Left cardiac atrium (tissue), 4 donors: ENCODE measurements at regions not wholly inside any gene's neighbourhood (a gene's known extent, or its start where the extent isn't known, plus 50 kb on each side); places are given as distances from the start of the nearest gene placed in this dataset.
"Not testable (repeated sequence)": the region's sequence is repeated elsewhere in the genome, so short reads cannot be mapped to it uniquely, and the experiment has no call there.

Experiments used
- ATAC-seq, 2 donors: fragments of 200-7000 bp; cut with Tn5 transposase; one replicate each; pipeline ENCODE4 v1.9.1; 2020; ENCODE audit warnings: mild to moderate bottlenecking in 2 of 2, moderate library complexity in 2 of 2
- DNase-seq: peaks from one replicate; pipeline ENCODE4 v3.0.0-alpha.2; 2020
- intact Hi-C, 2 donors: fragments of 100-400 bp; cut with DNase I; formaldehyde crosslinking; loops; one replicate each; pipeline versions ENCODE4 v1.14.1 to v1.15.1; 2022 to 2023
- donor health status: DM: no; HTN: yes; CAD: no.
- donor health status: DM: no; HTN: yes; CAD: no; lungs with severe emphysema.
- donor health status: DM: yes; HTN: yes; CAD: no.
- donor health status: Dilated cardiomyopathy.

DNA sequence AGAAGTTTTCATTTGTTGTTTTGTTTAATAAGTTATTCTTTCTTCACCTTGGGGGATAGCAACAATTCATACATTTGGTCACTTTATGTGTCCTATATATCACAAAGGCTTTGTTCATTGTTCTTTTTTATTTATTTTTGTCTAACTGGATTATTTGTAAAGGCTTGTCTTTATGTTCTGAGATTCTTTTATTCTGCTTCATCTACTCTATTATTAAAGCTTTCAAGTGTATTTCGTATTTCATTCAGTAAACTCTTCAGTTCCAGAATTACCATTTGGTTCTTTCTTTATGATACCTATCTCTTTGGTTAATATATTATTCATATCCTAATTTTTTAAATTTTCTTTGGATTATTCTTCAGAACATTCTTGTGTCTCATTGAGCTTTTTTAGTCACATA, 942.9 kb downstream of the ANKRD7 start:
- intact Hi-C loops: no loop called here
- ATAC-seq (no peak), DNase-seq (no peak)

DNA sequence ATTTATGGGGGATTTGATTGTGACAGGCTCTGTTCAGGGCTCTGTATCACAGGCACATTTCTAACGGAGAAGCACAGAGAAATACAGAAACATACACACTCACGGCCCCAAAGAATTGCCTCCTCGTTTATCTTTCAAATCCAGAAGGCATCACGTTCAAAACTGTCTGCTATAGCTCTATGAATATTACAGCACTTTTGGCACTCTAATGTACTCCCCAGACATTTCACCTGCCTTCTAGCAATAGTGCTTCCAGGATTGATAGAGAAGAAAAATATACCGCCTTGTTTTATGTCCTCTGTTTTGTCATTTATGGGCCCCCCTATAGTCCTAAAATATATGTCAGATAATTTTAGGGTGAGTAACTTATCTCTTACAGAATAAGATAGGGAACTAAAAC, 947.5 kb downstream of the ANKRD7 start:
- ATAC-seq (no peak), DNase-seq (no peak)
- intact Hi-C loops: no loop called here

DNA sequence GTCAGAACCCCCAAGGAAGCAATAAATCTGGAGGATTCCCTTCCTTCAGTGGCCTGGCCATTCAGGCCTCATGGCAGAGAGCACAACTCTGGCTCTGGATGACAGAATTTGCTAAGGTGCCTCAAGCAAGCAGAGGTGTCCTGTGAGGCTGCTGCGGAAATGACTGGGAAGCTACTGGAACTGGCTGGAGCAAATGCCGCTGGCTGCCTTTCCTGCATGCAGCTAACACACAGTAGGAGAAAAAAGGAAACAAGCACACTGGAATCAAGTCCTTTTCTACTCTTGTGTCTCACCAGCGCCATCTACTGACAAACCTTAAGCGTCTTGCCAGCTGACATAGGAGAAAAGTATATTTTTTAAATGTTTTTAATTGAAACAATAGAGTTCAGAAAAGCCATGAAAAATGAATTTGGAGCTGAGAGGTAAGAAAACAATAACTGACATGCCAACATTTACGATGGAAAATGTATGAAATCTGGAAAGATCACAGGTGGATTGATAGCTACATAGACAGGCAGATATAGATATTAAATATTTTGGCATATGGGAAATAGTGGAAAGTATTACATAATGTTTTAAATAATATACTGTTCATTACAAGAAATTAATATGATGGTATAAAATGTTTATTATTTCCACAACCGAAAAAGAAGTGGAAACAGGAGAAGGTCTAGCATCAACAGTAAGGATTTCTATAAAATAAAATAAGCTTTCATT, 951.6 kb downstream of the ANKRD7 start:
- intact Hi-C loops: loop anchor here in 1 of 2 donors (2.0 kb wide), 1 partner anchor 825 kb away; no protein-coding TSS in a partner anchor
- DNase-seq: no peak
- ATAC-seq: no peak

DNA sequence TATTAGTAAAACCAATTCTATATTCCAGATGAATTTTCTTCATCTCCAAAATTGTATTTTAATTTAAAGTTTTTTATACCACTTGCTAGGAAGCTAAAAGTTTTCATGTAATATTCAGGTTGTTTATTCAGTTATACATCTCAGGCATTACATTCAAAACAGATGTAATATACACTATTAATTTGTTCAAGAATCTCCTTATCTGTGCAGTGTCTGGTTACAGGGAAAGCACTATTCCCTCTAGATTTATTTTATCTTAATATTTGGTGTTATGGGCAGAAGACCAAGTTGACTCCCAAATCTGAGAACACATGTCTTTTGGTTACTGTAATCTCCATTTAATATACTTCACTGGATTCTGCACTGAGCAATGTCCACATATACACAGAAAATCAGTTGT, 953.4 kb downstream of the ANKRD7 start:
- intact Hi-C loops: no loop called here
- DNase-seq (no peak), ATAC-seq (no peak)

DNA sequence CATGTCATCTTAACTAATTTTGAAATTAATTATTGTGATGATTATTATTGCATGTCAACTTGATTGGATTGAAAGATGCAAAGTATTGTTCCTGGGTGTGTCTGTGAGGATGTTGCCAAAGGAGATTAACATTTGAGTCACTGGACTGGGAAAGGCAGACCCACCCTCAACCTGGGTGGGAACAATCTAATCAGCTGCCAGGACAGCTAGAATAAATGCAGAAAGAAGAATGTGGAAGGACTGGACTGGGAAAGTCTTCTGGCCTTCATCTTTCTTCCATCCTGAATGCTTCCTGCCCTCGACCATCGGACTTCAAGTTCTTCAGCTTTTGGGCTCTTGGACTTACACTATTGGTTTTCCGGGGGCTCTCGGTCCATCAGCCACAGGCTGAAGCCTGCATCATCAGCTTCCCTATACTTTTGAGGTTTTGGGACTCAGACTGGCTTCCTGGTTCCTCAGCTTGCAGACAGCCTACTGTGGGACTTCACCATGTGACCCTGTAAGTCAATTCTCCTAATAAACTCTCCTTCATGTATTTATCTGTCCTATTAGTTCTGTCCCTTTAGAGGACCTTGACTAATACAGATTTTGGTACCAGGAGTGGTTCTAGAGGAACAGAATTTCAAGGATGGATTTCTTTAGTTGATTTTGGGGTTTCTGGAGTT, 959.8 kb downstream of the ANKRD7 start:
- intact Hi-C loops: no loop called here
- no peak for DNase-seq
- no peak for ATAC-seq

DNA sequence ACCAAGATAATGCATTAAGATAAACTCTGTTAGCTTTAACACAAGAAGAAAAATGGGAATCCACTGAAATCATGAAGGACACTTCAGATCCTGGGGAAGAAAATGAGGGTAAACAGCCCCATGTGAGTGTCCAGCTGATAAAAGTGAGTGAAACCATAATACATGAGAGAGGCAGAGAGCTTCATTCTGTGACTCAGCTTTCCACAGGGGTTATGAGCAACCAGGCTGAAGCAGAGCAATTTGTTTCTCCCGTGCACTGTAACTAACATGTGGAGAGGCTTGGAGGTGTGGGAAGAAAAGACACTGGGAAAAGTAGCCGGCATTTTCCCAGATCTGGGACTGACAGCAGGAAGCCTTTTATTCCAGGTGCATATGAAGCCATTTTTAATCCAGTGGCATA, 971.7 kb downstream of the ANKRD7 start:
- intact Hi-C loops: no loop called here
- DNase-seq: no peak

DNA sequence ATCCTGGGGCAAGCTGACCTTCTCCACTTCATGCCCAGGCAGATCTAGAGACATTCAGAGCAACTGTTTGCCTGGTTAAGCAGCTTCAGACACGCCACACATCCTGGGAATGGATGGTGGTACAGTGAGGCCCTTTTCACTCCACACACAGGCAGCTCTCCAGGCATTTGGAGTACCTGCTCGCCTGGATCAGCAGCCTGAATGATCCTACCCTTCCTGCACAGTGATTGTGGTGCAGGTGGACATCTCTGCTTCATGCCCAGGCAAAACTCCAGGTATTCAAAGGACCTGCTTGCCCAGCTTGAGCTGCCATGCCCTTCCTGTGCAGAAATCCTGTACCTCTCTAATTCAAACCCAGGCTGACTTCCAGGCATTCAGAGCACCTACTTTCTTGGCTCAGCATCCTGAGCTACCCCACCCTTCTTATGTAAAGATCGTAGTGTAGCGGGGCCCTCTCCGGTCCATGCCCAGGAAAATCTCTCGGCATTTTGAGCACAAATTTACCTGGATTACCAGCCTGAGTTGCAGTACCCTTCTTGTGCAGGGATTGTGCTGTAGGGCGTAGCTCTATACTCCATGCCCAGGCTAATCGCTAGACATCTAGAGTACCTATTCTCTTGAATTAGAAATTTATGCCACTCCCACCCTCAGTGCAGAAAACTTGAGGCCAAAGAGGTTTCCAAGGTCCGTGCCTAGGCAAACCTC, 972.8 kb downstream of the ANKRD7 start:
- ATAC-seq (no peak), DNase-seq (no peak)
- intact Hi-C loops: no loop called here

More for the DNA sequence above, 971.7 kb downstream of the ANKRD7 start:
- ATAC-seq: no peak

DNA sequence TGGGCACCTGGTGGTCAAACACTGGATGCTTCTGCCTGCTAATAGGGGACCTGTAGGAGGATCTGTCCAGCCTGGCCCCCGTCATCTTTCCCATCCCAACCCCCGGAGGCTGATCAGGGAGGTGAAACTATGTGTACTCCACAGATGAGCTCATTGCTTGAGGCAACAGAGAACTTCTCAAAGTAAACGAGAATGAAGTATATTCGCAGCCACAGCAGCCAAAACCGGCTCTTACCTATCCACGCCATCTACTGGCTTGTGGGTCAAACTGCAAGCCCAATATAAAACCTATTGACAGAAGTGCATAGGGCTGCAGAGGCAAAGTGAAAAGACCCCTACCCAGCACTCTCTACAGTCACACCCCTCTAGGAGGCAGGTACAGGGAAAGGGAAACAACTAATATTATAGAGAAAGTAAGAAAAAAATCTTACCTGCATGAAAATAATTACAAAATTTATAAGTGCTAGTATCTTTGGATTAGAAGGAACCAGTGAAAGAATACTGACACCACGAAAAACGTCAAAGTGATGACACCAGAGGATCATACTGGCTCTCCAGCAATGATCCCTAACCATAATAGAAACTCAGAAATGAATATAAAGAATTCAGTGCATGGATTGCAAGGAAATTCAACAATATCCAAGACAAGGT, 973.5 kb downstream of the ANKRD7 start:
- DNase-seq: no peak
- no peak for ATAC-seq
- intact Hi-C loops: no loop called here

DNA sequence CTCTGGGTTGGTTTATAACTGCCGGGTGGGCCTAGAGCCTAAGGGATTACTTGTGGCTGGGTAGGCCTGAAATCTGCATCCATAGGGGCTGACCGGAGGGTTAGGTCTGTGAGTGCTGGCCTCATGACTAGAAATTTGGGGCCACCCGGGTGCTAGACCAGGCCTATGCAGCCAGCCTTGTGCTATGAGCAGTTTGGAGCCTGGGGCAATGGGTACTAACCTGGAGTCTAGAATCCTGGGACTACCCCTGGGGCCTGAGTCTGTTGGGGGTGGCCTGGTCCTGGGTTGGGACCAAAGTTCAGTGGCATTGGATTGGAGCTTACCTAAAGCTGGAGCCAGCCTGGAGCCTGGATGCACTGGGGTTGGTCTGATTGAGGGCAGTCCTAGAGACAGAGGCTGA, 995.2 kb downstream of the ANKRD7 start:
- intact Hi-C loops: no loop called here
- no peak for DNase-seq
- ATAC-seq: no peak

DNA sequence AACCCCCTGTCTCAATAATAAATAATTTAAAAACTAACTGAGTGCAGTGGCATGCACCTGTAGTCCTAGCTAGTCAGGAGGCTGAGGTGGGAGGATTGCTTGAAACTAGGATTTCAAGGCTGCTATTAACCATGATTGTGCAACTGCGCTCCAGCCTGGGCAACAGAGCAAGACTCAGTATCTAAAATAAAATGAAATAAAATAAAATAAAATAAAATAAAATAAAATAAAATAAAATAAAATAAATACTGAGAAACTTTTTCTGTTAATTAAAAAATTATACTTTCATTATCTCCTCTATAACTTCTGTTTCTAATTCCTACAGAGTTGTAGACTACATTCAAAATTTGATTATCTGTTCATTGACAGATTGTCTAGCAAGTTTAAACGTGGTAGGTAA, 999.4 kb downstream of the ANKRD7 start:
- DNase-seq (no peak), ATAC-seq (no peak)
- intact Hi-C loops: no loop called here

DNA sequence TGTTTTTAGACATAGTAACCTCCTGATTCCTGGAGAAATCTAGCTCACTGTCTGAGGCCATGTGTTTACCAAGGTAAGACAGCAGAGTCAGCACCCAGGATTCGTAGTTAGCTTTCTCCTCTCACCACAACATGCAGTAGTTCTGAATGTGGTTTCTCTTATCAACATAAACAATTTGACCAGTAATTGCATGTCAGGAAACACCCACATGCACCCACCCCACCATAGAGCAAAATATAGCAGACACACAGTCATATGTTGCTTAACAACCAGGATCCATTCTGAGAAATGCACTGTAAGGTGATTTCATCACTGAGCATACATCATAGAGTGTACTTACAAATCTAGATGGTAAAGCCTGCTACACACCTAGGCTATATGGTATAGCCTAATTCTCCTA, 1004.0 kb downstream of the ANKRD7 start:
- DNase-seq (no peak), ATAC-seq (no peak)
- intact Hi-C loops: no loop called here

DNA sequence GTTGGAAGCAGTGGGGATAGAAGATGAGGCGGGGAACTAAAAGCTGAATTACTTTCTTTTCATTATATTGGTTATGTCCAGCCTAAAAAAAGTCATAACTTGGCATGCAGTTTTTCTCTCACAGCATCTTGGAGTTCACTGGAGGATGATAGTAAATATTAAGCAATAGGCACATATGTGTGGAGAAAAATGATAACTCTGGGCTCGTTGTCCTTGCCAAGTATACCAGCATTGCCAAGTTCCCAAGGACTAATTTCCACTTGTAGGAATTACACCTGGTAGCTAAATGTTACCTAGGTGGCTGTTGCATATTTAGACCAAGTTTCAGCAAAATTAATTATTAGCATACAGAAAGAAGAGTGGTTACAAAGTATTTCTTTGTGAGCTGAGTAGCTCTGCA, 1007.6 kb downstream of the ANKRD7 start:
- DNase-seq (no peak), ATAC-seq (no peak)
- intact Hi-C loops: no loop called here

DNA sequence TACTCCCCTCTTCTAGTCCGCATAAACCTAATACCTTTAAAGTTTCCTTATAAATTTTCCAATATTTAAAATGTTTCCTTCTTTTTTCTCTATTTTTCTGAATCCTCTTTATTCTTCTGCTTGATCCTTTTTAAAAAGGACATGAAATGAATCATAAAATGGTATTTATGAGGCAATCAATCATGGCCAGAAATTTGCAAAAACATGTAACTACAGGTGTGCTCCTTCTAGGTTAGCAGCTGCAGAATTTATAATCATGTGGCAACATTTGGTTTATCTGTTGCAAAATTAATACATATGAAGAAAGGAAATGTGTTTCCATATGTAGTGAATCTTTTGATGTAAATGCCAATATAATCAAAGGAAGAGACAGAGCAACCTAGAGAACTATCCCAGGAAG, 1008.5 kb downstream of the ANKRD7 start:
- no peak for DNase-seq
- intact Hi-C loops: no loop called here
- no peak for ATAC-seq

DNA sequence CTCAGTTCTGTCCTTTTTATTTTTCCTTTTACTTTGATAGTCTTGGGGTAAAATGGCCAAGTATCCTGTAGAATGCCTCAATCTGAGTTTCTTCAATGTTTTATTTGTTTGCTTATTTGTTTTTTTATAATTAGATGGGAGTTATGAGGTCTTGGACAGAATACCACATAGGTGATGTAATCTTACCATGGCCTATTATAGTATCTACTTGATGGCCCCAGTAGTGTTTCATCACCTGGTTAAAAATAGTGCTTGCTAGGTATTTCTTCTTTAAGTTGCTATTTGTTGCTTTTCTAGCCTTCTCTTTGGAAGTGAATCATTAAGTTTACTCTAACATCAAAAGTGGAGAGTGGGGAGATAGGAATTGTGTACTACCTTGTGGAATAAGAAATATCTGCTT, 1020.0 kb upstream of the KCND2 start:
- intact Hi-C loops: no loop called here
- no peak for ATAC-seq
- DNase-seq: no peak

DNA sequence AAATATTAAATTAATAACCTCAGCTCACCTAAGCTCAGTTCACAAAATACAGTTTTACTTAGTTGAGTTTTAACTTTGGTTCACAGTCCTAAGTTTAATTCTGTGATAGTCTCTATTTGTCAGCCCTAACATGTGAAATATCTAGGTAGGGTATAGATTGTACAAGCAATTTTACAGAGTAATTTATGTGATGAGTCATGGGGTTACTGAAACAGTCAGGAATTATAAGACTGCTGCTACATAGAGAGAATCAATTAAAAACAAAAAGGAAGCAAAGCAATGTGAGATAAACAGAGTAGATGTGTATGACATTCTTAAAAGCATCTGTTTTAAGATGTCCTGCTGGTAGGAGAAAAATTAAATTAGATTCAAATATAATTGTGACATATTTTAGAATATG, 1018.2 kb upstream of the KCND2 start:
- no peak for DNase-seq
- intact Hi-C loops: no loop called here
- no peak for ATAC-seq

DNA sequence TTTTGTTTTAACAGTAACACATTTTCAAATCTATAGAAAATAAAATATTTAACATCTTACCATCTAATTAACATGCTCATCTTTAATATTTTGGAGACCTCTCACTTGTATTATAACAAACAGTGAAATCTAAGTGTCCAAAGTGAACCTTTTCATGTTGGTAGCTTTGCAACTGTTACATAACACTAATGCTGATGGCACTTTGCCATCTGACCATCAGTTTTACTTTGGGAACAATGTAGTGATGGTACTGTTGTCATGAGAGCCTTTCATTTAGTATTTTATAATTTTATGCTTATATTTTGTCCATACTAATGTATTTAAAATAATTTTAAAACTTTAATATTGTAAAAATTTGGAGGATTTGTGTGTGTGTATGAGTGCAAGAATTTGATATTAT, 1017.0 kb upstream of the KCND2 start:
- ATAC-seq (no peak), DNase-seq (no peak)
- intact Hi-C loops: no loop called here

DNA sequence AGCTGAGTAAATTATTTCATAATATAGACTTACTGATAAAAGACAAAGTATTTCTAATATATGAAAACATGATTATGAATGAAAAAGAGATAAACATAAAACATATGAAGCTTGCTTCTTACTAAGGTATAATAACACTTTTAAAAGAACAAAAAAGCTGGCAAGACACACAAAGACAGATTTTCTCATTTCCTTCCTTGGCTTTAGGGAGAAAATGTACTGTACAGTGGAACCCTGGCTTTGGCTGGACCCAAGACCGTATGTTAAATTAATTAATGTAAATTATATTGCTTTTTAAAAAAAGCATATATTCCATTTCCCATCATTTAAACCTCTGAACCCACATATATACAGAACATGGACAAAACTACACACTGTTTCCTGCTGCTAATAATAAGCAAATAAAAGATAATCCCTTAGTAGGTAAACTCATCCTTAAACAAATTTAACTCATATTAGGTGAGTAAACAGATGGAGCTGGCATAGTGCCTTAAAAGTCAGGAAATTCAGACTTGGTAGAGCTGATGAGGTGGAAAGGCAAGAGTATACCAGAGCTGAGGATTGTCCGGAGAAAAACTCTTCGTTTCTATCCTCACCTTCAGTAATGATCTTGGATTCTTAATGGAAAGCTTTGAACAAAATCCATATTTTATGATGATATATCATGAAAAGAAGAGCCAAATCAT, 1016.4 kb upstream of the KCND2 start:
- no peak for ATAC-seq
- no peak for DNase-seq
- intact Hi-C loops: no loop called here

DNA sequence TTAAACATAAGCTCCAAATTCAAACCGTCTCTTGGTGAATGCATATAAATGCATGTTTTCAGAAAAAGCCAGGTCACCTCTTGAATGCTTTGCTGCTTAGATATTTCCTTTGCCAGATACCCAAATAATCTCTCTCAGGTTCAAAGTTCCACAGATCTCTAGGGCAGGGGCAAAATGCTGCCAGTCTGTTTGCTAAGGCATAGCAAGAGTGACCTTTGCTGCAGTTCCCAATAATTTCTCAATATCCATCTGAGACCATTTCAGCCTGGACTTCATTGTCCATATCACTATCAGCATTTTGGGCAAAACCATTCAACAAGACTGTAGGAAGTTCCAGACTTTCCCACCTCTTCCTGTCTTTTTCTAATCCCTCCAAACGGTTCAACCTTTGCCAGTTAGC, 1006.2 kb upstream of the KCND2 start:
- DNase-seq, ATAC-seq, intact Hi-C loops: not testable (repeated sequence)

DNA sequence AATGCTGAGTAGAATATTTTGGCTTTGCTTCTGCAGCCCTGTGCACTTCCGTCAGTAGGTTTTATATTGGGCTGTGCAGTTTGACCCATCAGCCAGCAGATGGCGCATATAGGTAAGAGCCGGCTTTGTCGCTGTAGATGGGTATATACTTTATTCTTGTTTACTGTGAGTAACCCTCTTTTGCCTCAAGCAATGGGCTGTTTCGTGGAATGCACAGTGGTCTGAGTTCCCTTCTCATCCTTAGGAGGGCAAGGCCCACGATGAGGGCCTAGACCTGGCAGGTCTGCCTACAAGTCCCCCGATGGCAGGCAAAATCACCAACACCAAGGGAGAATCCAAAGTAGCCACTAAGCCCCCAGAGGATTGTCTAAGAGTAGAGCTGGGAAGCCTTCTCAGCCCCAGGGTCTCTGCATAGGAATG, 1002.9 kb upstream of the KCND2 start:
- DNase-seq (no peak), ATAC-seq (no peak)
- intact Hi-C loops: no loop called here

DNA sequence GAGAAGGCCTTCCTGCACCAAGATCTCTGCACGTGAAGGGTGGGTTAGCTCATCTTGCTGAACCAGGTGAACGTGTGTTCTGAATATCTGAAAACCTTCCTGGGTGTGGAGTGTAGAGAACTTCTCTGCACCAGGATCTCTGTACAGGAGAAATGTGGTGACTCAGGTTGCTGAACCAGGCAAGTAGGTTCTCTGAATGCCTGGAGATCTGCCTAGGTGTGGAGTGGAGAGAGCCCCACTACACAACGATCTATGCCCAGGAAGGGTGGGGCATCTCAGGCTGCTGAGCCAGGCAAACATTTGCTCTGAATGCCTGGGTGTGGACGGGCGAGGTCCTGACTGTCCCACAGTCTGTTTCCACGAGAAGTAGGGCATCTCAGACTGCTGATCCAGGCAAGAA, 1002.3 kb upstream of the KCND2 start:
- ATAC-seq: no peak
- intact Hi-C loops: no loop called here
- DNase-seq: no peak
